H1 (cell line): ENCODE measurements at regions not wholly inside any gene's neighbourhood (a gene's known extent, or its start where the extent isn't known, plus 50 kb on each side); places are given as distances from the start of the nearest gene placed in this dataset.

ENCODE experiments used
- ASH2L ChIP-seq: fragments of 200-600, 300-600 bp; sonication (generic); IDR thresholded peaks from one replicate; pipeline ENCODE4 v1.7.1; 2017; ENCODE audit warnings: low read length
- EGR1 ChIP-seq: IDR thresholded peaks from 2 replicates; pipeline ENCODE4 v1.6.1; 2011; ENCODE audit warnings: low read depth, low read length, borderline replicate concordance
- EP300 ChIP-seq, 2 experiments: IDR thresholded peaks; 1 replicate in 1 of 2; 2 replicates in 1 of 2; pipeline ENCODE4 v1.6.1; 2011 to 2012; ENCODE audit warnings: low read depth in 2 of 2, low read length in 2 of 2, mild to moderate bottlenecking in 2 of 2, borderline replicate concordance in 1 of 2, inconsistent platforms in 1 of 2, moderate library complexity in 1 of 2
- EZH2 ChIP-seq: fragments of 200-600 bp; sonication (generic); IDR thresholded peaks from 2 replicates; pipeline ENCODE4 v1.7.1; 2012; ENCODE audit warnings: low read depth, mild to moderate bottlenecking, moderate library complexity, low read length, inconsistent platforms; ENCODE audit not compliant: severe bottlenecking
- SIN3A ChIP-seq, 2 experiments: IDR thresholded peaks in 1 of 2; conservative IDR thresholded peaks in 1 of 2; 2 replicates each; pipeline ENCODE4 v1.6.1; 2011 to 2012; ENCODE audit warnings: low read length in 2 of 2, improper control_type of control experiment in 1 of 2, low read depth in 1 of 2, mild to moderate bottlenecking in 1 of 2

DNA sequence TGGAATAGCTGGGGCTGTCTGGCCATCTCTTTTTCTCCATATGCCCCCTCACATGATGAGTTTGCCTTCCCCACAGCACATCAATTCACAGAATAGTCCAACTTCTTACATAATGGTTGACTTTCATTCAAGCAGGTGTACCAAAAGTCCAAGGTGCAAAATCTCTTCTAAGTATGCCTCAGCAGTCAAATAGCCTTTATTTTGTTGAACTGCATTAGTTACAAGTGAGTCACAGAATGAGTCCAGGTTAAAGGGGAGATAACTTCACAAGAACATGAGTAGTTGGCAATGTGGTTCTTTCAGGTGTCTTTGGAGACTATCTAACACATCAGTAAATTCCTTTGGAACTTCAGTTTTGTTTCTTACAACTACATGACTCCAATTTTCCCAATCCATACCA, 672.5 kb downstream of the PRELID2 start (continued):
- TF ChIP-seq SIN3A (conservative IDR thresholded peaks at IDR 0.05 in 1 of 2, IDR thresholded peaks at IDR 0.05 in 1 of 2; ENCODE audit: low read depth in 1 of 2, low read length in 2 of 2) = no peak
- no peak for TF ChIP-seq ASH2L
- no peak for TF ChIP-seq EZH2
- TF ChIP-seq EGR1 = no peak
- no peak for TF ChIP-seq EP300 (IDR thresholded peaks at IDR 0.05; ENCODE audit: borderline replicate concordance in 1 of 2, low read depth in 2 of 2, low read length in 2 of 2)
